Karpas-422 (cell line): ENCODE measurements at regions not wholly inside any gene's neighbourhood (a gene's known extent, or its start where the extent isn't known, plus 50 kb on each side); places are given as distances from the start of the nearest gene placed in this dataset.
A peak's percentile ranks its signal among the peaks of the same experiment; 100 is the strongest.

ENCODE experiments used
- DNase-seq: peaks from one replicate; pipeline ENCODE4 v3.0.0-alpha.2; 2015
- H2AFZ ChIP-seq: fragments of 200-600 bp; sonication (generic); 2 replicates; pipeline ENCODE4 v1.6.1; 2014; ENCODE audit warnings: antibody characterized with exemption, low read length, mixed read lengths
- H3K27ac ChIP-seq: fragments of 200-600 bp; sonication (generic); 2 replicates; pipeline ENCODE4 v1.5.1; 2014; ENCODE audit warnings: mild to moderate bottlenecking, low read length, moderate library complexity
- H3K27me3 ChIP-seq: fragments of 200-600 bp; sonication (generic); 2 replicates; pipeline ENCODE4 v1.6.1; 2014; ENCODE audit warnings: low read length, mixed read lengths
- H3K36me3 ChIP-seq: fragments of 200-600 bp; sonication (generic); 2 replicates; pipeline ENCODE4 v1.6.1; 2014; ENCODE audit warnings: low read length, mixed read lengths; ENCODE audit not compliant: insufficient read depth
- H3K4me1 ChIP-seq: fragments of 200-600 bp; sonication (generic); 2 replicates; pipeline ENCODE4 v1.6.1; 2014; ENCODE audit warnings: mild to moderate bottlenecking, low read length, mixed read lengths
- H3K4me2 ChIP-seq: fragments of 200-600 bp; sonication (generic); 2 replicates; pipeline ENCODE4 v1.6.1; 2014; ENCODE audit warnings: low read length, low read depth, mild to moderate bottlenecking; ENCODE audit not compliant: poor library complexity, severe bottlenecking
- H3K4me3 ChIP-seq: fragments of 200-600 bp; sonication (generic); 2 replicates; pipeline ENCODE4 v1.5.1; 2014; ENCODE audit warnings: mild to moderate bottlenecking, antibody characterized with exemption, low read length, mixed read lengths
- H3K79me2 ChIP-seq: fragments of 200-600 bp; sonication (generic); 2 replicates; pipeline ENCODE4 v1.6.1; 2014; ENCODE audit warnings: mild to moderate bottlenecking, low read length, mixed read lengths
- H3K9ac ChIP-seq: fragments of 200-600 bp; sonication (generic); 2 replicates; pipeline ENCODE4 v1.6.0; 2014; ENCODE audit warnings: low read length
- H3K9me2 ChIP-seq: fragments of 200-600 bp; sonication (generic), shearing (Covaris generic); replicated peaks from 2 replicates; pipeline ENCODE4 v1.6.0; 2014; ENCODE audit warnings: mild to moderate bottlenecking, low read length, moderate library complexity; ENCODE audit not compliant: insufficient read depth
- H3K9me3 ChIP-seq: fragments of 300-700, 200-600 bp; sonication (generic); 2 replicates; pipeline ENCODE4 v1.6.1; 2014; ENCODE audit warnings: low read length, mixed read lengths
- H4K20me1 ChIP-seq: fragments of 200-600 bp; sonication (generic); 2 replicates; pipeline ENCODE4 v1.6.1; 2014; ENCODE audit warnings: mild to moderate bottlenecking, antibody characterized with exemption, low read length, low read depth; ENCODE audit not compliant: insufficient read depth

DNA sequence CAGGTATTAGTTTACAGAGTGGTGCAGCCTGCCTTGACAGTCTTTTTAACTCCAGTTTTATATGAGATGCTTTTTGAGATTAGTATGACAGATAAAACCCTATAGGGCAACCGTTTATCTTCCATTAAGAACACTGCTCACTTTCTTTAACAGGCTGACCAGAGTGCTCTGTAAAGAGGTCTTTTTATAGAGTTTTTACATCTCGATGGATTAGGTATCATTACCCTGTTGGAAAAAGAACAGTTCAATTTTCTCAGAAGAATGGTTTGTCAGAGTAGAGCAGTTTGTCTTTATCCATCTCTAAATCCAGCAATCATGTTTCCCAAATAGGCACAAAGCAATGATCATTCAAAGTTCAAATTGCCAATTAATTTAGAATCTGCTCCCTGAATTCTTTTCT, 395.2 kb upstream of the ARGLU1 start:
- Histone ChIP-seq H3K4me1 (no peaks in the 10 kb centered on the region), H3K27ac (no peak overlapping the region)

DNA sequence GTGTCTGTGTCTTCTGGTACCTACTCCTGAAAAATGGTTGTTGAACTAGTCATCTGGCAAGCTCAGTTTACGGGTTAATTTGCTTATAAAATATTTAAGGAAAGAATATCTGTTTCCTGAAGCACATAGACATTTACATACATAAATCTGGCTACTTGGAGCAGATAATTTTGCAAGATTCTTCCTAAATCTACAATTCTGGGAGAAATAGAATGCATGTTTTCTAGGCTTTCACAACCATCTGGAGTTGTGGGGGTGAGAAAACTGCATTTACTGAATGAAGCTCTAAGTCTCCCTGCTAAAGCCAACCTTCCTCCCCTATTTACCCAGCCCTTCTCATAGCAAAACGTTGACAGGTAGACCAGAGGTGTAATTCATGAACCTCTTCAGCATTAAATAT, 393.7 kb upstream of the ARGLU1 start:
- peaks cover 10% of the 10 kb centered on the region for H3K9me3 ChIP-seq
- H3K4me3 ChIP-seq, result no peak overlapping the region
- H4K20me1 ChIP-seq, result no peaks in the 10 kb centered on the region
- no peak overlapping the region for H3K4me2 ChIP-seq
- H3K27me3 ChIP-seq, result no peaks in the 10 kb centered on the region
- H3K9me2 ChIP-seq, result no peaks in the 10 kb centered on the region
- H3K27ac ChIP-seq, result no peak overlapping the region
- H3K9ac ChIP-seq, result no peak overlapping the region
- H3K79me2 ChIP-seq, result no peaks in the 10 kb centered on the region
- no peak overlapping the region for H2AFZ ChIP-seq
- H3K36me3 ChIP-seq, result no peaks in the 10 kb centered on the region
- no peak for DNase-seq
- no peaks in the 10 kb centered on the region for H3K4me1 ChIP-seq

More for the DNA sequence above, 395.2 kb upstream of the ARGLU1 start:
- Histone ChIP-seq H3K4me2 (no peak overlapping the region), H3K27me3 (no peaks in the 10 kb centered on the region), H2AFZ (no peak overlapping the region), H3K4me3 (no peak overlapping the region), H3K9me2 (no peaks in the 10 kb centered on the region), H3K36me3 (no peaks in the 10 kb centered on the region), H4K20me1 (no peaks in the 10 kb centered on the region), H3K79me2 (no peaks in the 10 kb centered on the region), H3K9ac (no peak overlapping the region), H3K9me3 (peaks cover 17% of the 10 kb centered on the region)
- no peak for DNase-seq

DNA sequence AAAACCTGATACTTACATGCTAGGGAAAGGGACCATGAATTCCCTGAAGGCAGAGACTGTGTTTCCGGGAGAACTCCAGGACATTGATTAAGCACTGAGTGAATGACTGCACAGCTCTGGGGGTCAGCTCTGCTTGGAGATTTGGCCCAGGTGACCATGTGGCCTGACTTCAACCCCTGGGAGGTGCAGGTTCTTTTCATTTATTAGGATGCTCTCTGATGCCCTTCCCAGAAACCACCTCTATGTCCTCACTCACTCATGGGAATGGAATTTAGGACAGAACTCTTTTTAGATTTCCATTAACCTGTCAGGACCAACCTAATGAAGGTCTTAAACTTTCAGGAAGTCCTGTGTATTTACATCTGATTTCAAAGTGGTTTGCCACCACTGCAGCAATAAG, 393.3 kb upstream of the ARGLU1 start:
- no peaks in the 10 kb centered on the region for H4K20me1 ChIP-seq
- peaks cover 8% of the 10 kb centered on the region; the same call in 1 of the 2 replicates for H3K9me3 ChIP-seq
- H3K9ac ChIP-seq, result no peak overlapping the region
- H3K4me2 ChIP-seq, result no peak overlapping the region
- no peak overlapping the region for H3K4me3 ChIP-seq
- no peaks in the 10 kb centered on the region for H3K27me3 ChIP-seq
- H3K79me2 ChIP-seq, result no peaks in the 10 kb centered on the region
- H3K9me2 ChIP-seq, result no peaks in the 10 kb centered on the region
- H3K36me3 ChIP-seq, result no peaks in the 10 kb centered on the region
- no peak overlapping the region for H2AFZ ChIP-seq
- DNase-seq, result no peak
- H3K27ac ChIP-seq, result no peak overlapping the region
- H3K4me1 ChIP-seq, result no peaks in the 10 kb centered on the region

DNA sequence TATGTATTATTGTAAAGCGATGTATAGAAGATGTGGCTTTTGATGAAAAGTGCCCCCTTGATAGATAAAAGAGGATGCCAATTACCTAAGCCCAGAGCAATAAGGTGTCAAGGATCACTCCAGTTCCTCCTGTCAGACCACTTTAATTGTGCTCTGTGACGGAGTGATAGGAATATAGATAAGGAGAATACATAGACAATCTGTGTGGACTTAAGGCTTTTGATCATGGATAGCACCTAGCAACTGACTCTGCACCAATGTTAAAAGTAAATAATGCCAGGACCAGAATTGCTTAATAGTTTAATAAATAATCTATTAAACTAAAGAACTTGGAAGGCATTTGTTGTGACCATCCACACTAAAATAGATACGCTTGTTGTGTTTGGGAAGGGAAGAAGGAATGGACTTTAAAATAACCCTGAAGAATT, 390.7 kb upstream of the ARGLU1 start:
- H3K9me2 ChIP-seq, result no peaks in the 10 kb centered on the region
- no peaks in the 10 kb centered on the region for H4K20me1 ChIP-seq
- no peaks in the 10 kb centered on the region for H3K79me2 ChIP-seq
- H3K9me3 ChIP-seq, result peaks cover 14% of the 10 kb centered on the region; the same call in 1 of the 2 replicates
- no peak overlapping the region for H3K4me3 ChIP-seq
- no peak overlapping the region for H3K27ac ChIP-seq
- H3K9ac ChIP-seq, result no peak overlapping the region
- H2AFZ ChIP-seq, result no peak overlapping the region
- DNase-seq, result no peak
- H3K36me3 ChIP-seq, result no peaks in the 10 kb centered on the region
- H3K4me2 ChIP-seq, result no peak overlapping the region
- H3K27me3 ChIP-seq, result no peaks in the 10 kb centered on the region
- H3K4me1 ChIP-seq, result no peaks in the 10 kb centered on the region

- H3K4me3 ChIP-seq, result no peak overlapping the region
- no peak overlapping the region for H3K4me2 ChIP-seq
- H3K36me3 ChIP-seq, result no peaks in the 10 kb centered on the region
- no peaks in the 10 kb centered on the region; the same call in none of the 2 replicates for H3K9me3 ChIP-seq
- DNase-seq, result no peak
- no peaks in the 10 kb centered on the region for H3K9me2 ChIP-seq
- H3K9ac ChIP-seq, result no peak overlapping the region
- H4K20me1 ChIP-seq, result no peaks in the 10 kb centered on the region
- H3K27me3 ChIP-seq, result no peaks in the 10 kb centered on the region
- H2AFZ ChIP-seq, result no peak overlapping the region
- no peak overlapping the region for H3K27ac ChIP-seq
- no peaks in the 10 kb centered on the region for H3K79me2 ChIP-seq
- H3K4me1 ChIP-seq, result no peaks in the 10 kb centered on the region
These were observed 374.6 kb upstream of the ARGLU1 start for GRCh38 chr13:106942563-106942962.

DNA sequence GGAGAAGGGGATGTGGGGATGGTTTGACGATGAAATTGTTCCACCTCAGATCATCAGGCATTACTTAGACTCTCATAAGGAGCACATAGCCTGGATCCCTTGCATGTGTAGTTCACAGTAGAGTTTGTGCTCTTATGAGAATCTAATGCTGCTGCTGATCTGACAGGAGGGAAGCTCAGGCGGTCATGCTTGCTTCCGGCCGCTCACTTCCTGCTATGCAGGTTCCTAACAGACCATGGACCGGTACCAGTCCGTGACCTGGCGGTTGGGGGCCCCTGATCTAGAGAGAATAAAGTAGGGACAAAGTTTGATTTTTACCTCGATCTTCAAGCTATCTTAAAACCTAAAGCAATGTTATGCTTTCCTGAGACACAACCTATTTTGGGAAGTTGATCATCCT, 373.8 kb upstream of the ARGLU1 start:
- DNase-seq, result no peak
- H3K4me2 ChIP-seq, result no peak overlapping the region
- no peak overlapping the region for H2AFZ ChIP-seq
- H3K27me3 ChIP-seq, result no peaks in the 10 kb centered on the region
- no peak overlapping the region for H3K27ac ChIP-seq
- no peak overlapping the region for H3K9ac ChIP-seq
- H3K79me2 ChIP-seq, result no peaks in the 10 kb centered on the region
- no peaks in the 10 kb centered on the region for H3K36me3 ChIP-seq
- H3K9me3 ChIP-seq, result no peaks in the 10 kb centered on the region; the same call in none of the 2 replicates
- H4K20me1 ChIP-seq, result no peaks in the 10 kb centered on the region
- H3K9me2 ChIP-seq, result no peaks in the 10 kb centered on the region
- H3K4me3 ChIP-seq, result no peak overlapping the region
- no peaks in the 10 kb centered on the region for H3K4me1 ChIP-seq

GRCh38 chr13:106927421-106927820, 359.5 kb upstream of the ARGLU1 start:
- Histone ChIP-seq H3K27me3 (no peaks in the 10 kb centered on the region), H3K9me2 (no peaks in the 10 kb centered on the region)

DNA sequence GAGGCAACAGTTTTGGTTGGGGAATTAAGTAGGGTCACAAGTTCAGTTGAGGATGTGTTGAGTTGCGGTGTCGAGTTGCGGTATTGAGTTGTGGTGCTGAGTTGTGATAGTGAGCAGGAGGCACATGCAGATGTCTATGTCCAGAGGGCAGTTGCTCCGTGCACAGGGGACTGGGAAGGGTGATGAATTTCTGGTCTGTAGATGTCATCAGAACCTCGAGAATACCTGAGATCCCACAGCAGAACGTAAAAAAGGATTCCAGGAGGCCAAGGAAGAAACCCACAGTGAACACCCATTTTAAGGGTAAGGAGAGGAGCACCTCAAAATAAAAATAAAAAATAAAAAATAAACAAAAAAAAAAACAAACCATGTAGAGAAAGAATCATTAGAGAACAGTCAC, 354.4 kb upstream of the ARGLU1 start:
- H3K9me3 ChIP-seq, result no peaks in the 10 kb centered on the region
- H3K27ac ChIP-seq, result no peak overlapping the region
- H4K20me1 ChIP-seq, result no peaks in the 10 kb centered on the region
- H3K4me3 ChIP-seq, result no peak overlapping the region
- no peak overlapping the region for H3K9ac ChIP-seq
- H3K79me2 ChIP-seq, result no peaks in the 10 kb centered on the region
- H3K9me2 ChIP-seq, result no peaks in the 10 kb centered on the region
- H3K4me2 ChIP-seq, result no peak overlapping the region
- DNase-seq, result no peak
- H3K27me3 ChIP-seq, result no peaks in the 10 kb centered on the region
- H3K36me3 ChIP-seq, result no peaks in the 10 kb centered on the region
- no peak overlapping the region for H2AFZ ChIP-seq
- H3K4me1 ChIP-seq, result peaks cover 26% of the 10 kb centered on the region

More at GRCh38 chr13:106927421-106927820, 359.5 kb upstream of the ARGLU1 start:
- H3K4me2 ChIP-seq, result no peak overlapping the region
- H4K20me1 ChIP-seq, result no peaks in the 10 kb centered on the region
- H3K4me3 ChIP-seq, result no peak overlapping the region
- H3K9me3 ChIP-seq, result no peaks in the 10 kb centered on the region
- H2AFZ ChIP-seq, result no peak overlapping the region
- H3K9ac ChIP-seq, result no peak overlapping the region
- H3K79me2 ChIP-seq, result no peaks in the 10 kb centered on the region
- no peaks in the 10 kb centered on the region for H3K36me3 ChIP-seq
- DNase-seq, result no peak
- no peak overlapping the region for H3K27ac ChIP-seq
- H3K4me1 ChIP-seq, result no peaks in the 10 kb centered on the region

GRCh38 chr13:106919638-106920037, 351.7 kb upstream of the ARGLU1 start:
- Histone ChIP-seq H2AFZ (0 out of 2 replicates have a peak overlapping the region, but pooled peaks have one; percentile 20), H4K20me1 (no peaks in the 10 kb centered on the region), H3K79me2 (no peaks in the 10 kb centered on the region), H3K4me2 (peak overlapping the region; percentile 62), H3K36me3 (no peaks in the 10 kb centered on the region), H3K27ac (no peak overlapping the region), H3K4me3 (peak overlapping the region; percentile 37; the same call in 1 of the 2 replicates), H3K27me3 (no peaks in the 10 kb centered on the region), H3K9me2 (no peaks in the 10 kb centered on the region), H3K4me1 (peaks cover 26% of the 10 kb centered on the region), H3K9me3 (no peaks in the 10 kb centered on the region), H3K9ac (peak overlapping the region; percentile 27)
- DNase-seq, result no peak
